ENCODE measurements at regions not wholly inside any gene's neighbourhood (a gene's known extent, or its start where the extent isn't known, plus 50 kb on each side); places are given as distances from the start of the nearest gene placed in this dataset.

DNA sequence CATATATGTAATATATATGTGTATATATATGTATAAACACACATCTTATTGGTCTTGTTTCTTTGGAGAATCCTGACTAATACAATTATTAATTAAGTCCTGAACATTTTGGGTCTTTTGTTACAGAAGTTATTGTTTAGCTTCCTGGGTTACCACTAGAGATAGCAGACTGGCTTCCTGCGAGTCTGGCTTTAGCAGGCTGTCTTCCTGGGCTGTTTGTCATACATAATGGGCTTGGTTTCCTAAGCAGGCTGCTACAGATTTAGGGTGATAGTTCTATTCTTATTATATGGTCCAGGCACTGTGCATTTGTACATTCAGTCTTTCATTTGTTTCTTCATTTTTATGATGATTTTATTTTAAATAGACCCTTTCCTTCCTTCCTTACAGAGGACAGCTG, 312.0 kb upstream of the TMTC4 start:
- TF ChIP-seq, protein P1, sequence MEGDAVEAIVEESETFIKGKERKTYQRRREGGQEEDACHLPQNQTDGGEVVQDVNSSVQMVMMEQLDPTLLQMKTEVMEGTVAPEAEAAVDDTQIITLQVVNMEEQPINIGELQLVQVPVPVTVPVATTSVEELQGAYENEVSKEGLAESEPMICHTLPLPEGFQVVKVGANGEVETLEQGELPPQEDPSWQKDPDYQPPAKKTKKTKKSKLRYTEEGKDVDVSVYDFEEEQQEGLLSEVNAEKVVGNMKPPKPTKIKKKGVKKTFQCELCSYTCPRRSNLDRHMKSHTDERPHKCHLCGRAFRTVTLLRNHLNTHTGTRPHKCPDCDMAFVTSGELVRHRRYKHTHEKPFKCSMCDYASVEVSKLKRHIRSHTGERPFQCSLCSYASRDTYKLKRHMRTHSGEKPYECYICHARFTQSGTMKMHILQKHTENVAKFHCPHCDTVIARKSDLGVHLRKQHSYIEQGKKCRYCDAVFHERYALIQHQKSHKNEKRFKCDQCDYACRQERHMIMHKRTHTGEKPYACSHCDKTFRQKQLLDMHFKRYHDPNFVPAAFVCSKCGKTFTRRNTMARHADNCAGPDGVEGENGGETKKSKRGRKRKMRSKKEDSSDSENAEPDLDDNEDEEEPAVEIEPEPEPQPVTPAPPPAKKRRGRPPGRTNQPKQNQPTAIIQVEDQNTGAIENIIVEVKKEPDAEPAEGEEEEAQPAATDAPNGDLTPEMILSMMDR (IDR thresholded peaks at IDR 0.05; ENCODE audit: insufficient read depth, low read length), result no peak
- no peak for TF ChIP-seq POLR2AphosphoS5 (IDR thresholded peaks at IDR 0.05; ENCODE audit: low read depth)
- TF ChIP-seq, protein P2, sequence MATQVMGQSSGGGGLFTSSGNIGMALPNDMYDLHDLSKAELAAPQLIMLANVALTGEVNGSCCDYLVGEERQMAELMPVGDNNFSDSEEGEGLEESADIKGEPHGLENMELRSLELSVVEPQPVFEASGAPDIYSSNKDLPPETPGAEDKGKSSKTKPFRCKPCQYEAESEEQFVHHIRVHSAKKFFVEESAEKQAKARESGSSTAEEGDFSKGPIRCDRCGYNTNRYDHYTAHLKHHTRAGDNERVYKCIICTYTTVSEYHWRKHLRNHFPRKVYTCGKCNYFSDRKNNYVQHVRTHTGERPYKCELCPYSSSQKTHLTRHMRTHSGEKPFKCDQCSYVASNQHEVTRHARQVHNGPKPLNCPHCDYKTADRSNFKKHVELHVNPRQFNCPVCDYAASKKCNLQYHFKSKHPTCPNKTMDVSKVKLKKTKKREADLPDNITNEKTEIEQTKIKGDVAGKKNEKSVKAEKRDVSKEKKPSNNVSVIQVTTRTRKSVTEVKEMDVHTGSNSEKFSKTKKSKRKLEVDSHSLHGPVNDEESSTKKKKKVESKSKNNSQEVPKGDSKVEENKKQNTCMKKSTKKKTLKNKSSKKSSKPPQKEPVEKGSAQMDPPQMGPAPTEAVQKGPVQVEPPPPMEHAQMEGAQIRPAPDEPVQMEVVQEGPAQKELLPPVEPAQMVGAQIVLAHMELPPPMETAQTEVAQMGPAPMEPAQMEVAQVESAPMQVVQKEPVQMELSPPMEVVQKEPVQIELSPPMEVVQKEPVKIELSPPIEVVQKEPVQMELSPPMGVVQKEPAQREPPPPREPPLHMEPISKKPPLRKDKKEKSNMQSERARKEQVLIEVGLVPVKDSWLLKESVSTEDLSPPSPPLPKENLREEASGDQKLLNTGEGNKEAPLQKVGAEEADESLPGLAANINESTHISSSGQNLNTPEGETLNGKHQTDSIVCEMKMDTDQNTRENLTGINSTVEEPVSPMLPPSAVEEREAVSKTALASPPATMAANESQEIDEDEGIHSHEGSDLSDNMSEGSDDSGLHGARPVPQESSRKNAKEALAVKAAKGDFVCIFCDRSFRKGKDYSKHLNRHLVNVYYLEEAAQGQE (IDR thresholded peaks at IDR 0.05; ENCODE audit: insufficient replicate concordance, low read depth), result no peak
